ENCODE measurements at regions not wholly inside any gene's neighbourhood (a gene's known extent, or its start where the extent isn't known, plus 50 kb on each side); places are given as distances from the start of the nearest gene placed in this dataset.

DNA sequence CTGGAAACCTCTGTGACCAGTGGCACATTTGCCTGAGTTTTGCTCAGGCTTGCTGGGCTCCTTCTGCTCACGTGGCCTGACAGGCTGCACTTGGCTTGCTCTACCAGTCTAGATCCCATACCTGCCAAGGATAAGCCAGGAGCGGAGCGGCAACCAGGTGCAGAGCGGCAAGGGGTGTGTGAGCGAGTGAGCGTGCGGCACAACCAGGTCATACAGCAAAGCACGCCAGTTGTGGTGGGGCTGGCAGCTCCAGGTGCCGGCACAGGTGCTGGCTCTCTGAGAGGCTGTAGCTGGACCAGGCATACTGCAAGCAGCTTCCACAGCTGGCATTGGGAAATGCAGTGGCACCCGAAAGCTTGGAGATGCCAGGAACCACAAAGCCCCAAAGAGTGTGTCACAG is 1495.1 kb downstream of the PCDH7 start:
- no peak for DNase-seq
- WGBS (ENCODE audit: insufficient coverage), result 91% methylated on average over 10 of the region's 10 CpGs
- Mint-ChIP-seq H3K27ac (no peak overlapping the region), H3K27me3 (ENCODE audit: low read depth in 3 of 3) (no peaks in the 10 kb centered on the region), H3K36me3 (no peaks in the 10 kb centered on the region), H3K4me1 (no peaks in the 10 kb centered on the region), H3K9me3 (peaks cover 0 to 9% (median 4%) of the 10 kb centered on the region in 7 donors), H3K4me3 (no peak overlapping the region)
- Histone ChIP-seq H3K27me3 (ENCODE audit: control insufficient read depth in 2 of 2, insufficient read depth in 2 of 2, low read length in 2 of 2) (no peaks in the 10 kb centered on the region), H3K4me1 (ENCODE audit: control insufficient read depth in 1 of 2, insufficient read depth in 2 of 2, low read length in 2 of 2) (no peaks in the 10 kb centered on the region), H3K79me2 (ENCODE audit: insufficient read depth, low read length) (no peaks in the 10 kb centered on the region), H3K4me3 (replicated peaks in 1 of 3; ENCODE audit: low read depth in 2 of 3, low read length in 3 of 3) (no peak overlapping the region), H3K36me3 (replicated peaks in 1 of 2; ENCODE audit: control insufficient read depth in 1 of 2, insufficient read depth in 2 of 2, low read length in 2 of 2) (no peaks in the 10 kb centered on the region), H3K9ac (ENCODE audit: insufficient read depth, low read length, poor library complexity, severe bottlenecking) (no peak overlapping the region), H4K20me1 (ENCODE audit: insufficient read depth, low read length) (no peaks in the 10 kb centered on the region), H3K9me3 (replicated peaks in 1 of 2; ENCODE audit: control insufficient read depth in 1 of 2, insufficient read depth in 1 of 2, low read length in 2 of 2) (peaks cover 6 to 19% of the 10 kb centered on the region in 2 donors), H3K4me2 (replicated peaks; ENCODE audit: extremely low read depth, low read length, poor library complexity, severe bottlenecking) (no peak overlapping the region), H2AFZ (ENCODE audit: insufficient read depth, low read depth, low read length, poor library complexity, severe bottlenecking) (no peak overlapping the region), H3K27ac (ENCODE audit: low read depth in 1 of 2, low read length in 2 of 2) (no peak overlapping the region)
- TF ChIP-seq, protein P1, sequence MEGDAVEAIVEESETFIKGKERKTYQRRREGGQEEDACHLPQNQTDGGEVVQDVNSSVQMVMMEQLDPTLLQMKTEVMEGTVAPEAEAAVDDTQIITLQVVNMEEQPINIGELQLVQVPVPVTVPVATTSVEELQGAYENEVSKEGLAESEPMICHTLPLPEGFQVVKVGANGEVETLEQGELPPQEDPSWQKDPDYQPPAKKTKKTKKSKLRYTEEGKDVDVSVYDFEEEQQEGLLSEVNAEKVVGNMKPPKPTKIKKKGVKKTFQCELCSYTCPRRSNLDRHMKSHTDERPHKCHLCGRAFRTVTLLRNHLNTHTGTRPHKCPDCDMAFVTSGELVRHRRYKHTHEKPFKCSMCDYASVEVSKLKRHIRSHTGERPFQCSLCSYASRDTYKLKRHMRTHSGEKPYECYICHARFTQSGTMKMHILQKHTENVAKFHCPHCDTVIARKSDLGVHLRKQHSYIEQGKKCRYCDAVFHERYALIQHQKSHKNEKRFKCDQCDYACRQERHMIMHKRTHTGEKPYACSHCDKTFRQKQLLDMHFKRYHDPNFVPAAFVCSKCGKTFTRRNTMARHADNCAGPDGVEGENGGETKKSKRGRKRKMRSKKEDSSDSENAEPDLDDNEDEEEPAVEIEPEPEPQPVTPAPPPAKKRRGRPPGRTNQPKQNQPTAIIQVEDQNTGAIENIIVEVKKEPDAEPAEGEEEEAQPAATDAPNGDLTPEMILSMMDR (IDR thresholded peaks at IDR 0.05), result no peak
- intact Hi-C loops (cut with micrococcal nuclease), result no loop called here

GRCh38 chr4:32216502-32216901 is 1496.3 kb downstream of the PCDH7 start:
- Mint-ChIP-seq H3K9me3 (peaks cover 0 to 9% (median 4%) of the 10 kb centered on the region in 7 donors), H3K27ac (no peak overlapping the region), H3K4me3 (no peak overlapping the region), H3K4me1 (no peaks in the 10 kb centered on the region), H3K27me3 (ENCODE audit: low read depth in 3 of 3) (no peaks in the 10 kb centered on the region), H3K36me3 (no peaks in the 10 kb centered on the region)
- Histone ChIP-seq H3K4me3 (replicated peaks in 1 of 3; ENCODE audit: low read depth in 2 of 3, low read length in 3 of 3) (no peak overlapping the region), H3K9ac (ENCODE audit: insufficient read depth, low read length, poor library complexity, severe bottlenecking) (no peak overlapping the region), H3K27ac (ENCODE audit: low read depth in 1 of 2, low read length in 2 of 2) (no peak overlapping the region), H3K79me2 (ENCODE audit: insufficient read depth, low read length) (no peaks in the 10 kb centered on the region), H3K9me3 (replicated peaks in 1 of 2; ENCODE audit: control insufficient read depth in 1 of 2, insufficient read depth in 1 of 2, low read length in 2 of 2) (peaks cover 6 to 19% of the 10 kb centered on the region in 2 donors), H4K20me1 (ENCODE audit: insufficient read depth, low read length) (no peaks in the 10 kb centered on the region), H3K36me3 (replicated peaks in 1 of 2; ENCODE audit: control insufficient read depth in 1 of 2, insufficient read depth in 2 of 2, low read length in 2 of 2) (no peaks in the 10 kb centered on the region), H3K27me3 (ENCODE audit: control insufficient read depth in 2 of 2, insufficient read depth in 2 of 2, low read length in 2 of 2) (no peaks in the 10 kb centered on the region), H2AFZ (ENCODE audit: insufficient read depth, low read depth, low read length, poor library complexity, severe bottlenecking) (no peak overlapping the region), H3K4me1 (ENCODE audit: control insufficient read depth in 1 of 2, insufficient read depth in 2 of 2, low read length in 2 of 2) (no peaks in the 10 kb centered on the region), H3K4me2 (replicated peaks; ENCODE audit: extremely low read depth, low read length, poor library complexity, severe bottlenecking) (no peak overlapping the region)
- TF ChIP-seq, protein P1 (IDR thresholded peaks at IDR 0.05), result no peak
- 76% methylated on average over 8 of the region's 9 CpGs for WGBS (ENCODE audit: insufficient coverage)
- intact Hi-C loops (cut with micrococcal nuclease), result no loop called here
- no peak for DNase-seq
